AG09309 (cell line): ENCODE measurements at regions not wholly inside any gene's neighbourhood (a gene's known extent, or its start where the extent isn't known, plus 50 kb on each side); places are given as distances from the start of the nearest gene placed in this dataset.

Source experiments
- DNase-seq: peaks from one replicate; pipeline ENCODE4 v3.0.0-alpha.2; 2010; ENCODE audit warnings: low read depth
- H3K4me3 ChIP-seq: 2 replicates; pipeline ENCODE4 v1.5.1; 2011; ENCODE audit warnings: mild to moderate bottlenecking, low read depth, low read length, moderate library complexity; ENCODE audit not compliant: control insufficient read depth
- TF ChIP-seq, protein P1 (sequence below): IDR thresholded peaks from 2 replicates; pipeline ENCODE4 v1.5.1; 2011; ENCODE audit warnings: mild to moderate bottlenecking, low read depth, low read length, inconsistent platforms; ENCODE audit not compliant: insufficient read depth, control insufficient read depth; ENCODE audit errors: missing control alignments

DNA sequence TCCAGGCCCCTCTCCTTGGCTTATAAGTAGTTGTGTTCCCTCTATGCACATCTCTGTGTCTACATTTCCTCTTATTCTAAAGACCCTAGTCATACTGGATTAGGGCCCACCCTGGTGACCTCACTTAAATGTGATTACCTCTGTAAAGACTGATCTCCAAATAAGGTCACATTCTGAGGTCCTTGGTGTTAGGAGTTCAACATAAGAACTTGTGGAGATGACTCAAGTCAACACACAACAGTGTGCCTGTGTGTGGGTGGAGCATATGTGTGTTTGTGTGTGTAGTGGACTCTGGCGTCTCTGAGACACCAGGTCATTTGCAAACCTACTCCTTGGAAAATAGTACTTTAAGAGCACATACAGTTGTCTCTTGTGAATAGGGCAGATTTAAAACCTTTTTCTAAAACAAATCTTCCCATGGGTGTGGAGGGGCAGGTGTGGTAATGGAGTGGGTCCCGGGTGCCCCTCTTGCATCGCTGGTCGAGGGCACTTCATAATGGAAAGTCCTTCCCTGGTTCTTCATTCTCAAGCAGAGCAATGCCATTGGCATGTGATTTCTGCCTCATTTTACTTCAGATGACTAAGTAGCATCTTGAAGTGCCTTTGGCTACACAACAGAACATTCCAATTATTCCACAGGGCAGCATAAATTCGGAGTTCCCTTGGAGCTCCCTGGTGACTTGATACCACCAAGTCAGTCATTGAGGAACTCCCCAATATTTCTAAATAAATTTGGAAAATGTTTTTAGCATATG is 84.4 kb downstream of the C9orf152 start:
- no peak overlapping the region for H3K4me3 ChIP-seq
- TF ChIP-seq, protein P1, sequence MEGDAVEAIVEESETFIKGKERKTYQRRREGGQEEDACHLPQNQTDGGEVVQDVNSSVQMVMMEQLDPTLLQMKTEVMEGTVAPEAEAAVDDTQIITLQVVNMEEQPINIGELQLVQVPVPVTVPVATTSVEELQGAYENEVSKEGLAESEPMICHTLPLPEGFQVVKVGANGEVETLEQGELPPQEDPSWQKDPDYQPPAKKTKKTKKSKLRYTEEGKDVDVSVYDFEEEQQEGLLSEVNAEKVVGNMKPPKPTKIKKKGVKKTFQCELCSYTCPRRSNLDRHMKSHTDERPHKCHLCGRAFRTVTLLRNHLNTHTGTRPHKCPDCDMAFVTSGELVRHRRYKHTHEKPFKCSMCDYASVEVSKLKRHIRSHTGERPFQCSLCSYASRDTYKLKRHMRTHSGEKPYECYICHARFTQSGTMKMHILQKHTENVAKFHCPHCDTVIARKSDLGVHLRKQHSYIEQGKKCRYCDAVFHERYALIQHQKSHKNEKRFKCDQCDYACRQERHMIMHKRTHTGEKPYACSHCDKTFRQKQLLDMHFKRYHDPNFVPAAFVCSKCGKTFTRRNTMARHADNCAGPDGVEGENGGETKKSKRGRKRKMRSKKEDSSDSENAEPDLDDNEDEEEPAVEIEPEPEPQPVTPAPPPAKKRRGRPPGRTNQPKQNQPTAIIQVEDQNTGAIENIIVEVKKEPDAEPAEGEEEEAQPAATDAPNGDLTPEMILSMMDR = no peak
- no peak for DNase-seq

DNA sequence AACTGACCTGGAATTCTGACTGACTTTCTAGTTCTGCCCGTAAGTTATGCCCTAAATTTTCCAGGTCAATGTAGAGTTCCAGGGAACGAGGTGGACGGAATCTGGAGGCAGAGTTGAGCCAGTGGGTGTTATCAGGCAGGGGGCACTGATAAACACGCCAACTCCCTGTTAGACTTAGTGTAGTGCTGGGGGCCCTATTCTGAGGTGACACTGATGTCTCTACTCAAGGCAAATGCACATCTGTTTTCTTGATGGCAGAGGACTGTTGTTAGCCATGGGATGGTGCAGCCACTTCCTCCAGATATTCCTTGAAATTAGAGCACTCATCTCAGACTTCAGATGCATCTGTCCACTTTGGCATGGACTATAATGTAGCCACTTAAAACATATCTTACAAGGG is 83.5 kb downstream of the C9orf152 start:
- TF ChIP-seq, protein P1 = no peak
- no peak overlapping the region for H3K4me3 ChIP-seq
- DNase-seq = no peak

- H3K4me3 ChIP-seq = peak overlapping the region; percentile 4
- TF ChIP-seq, protein P1 = no peak
- peak; percentile 89 for DNase-seq
Observed at GRCh38 chr9:110125207-110125751, 82.7 kb downstream of the C9orf152 start.

DNA sequence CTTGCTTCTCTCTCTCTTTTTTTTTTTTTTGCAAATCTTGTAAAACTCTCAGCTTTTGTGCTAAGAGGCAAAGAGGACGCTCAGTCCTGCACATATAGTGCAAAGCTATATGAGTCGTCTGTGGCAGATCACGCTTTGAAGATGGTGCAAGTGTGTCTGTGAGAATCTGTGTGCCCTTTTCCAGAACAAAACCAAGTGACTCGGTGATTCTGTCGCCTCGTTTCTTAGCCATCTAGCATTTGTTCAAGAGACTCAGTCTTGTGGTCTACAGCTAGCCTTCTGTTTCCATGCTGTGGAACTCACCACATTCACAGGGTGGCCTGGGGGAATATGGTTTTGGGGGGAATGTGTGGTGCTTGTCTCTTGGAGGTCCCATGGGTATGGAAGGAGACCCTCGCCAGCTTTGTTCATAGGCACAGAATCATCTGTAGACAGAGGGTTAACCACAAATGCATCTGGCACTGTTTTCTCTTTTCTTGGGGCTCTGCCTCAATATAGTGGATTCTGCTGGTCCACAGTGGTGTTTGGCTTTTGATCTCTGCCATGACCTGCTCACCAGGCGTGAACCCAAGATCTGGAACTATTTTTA is 82.1 kb downstream of the C9orf152 start:
- H3K4me3 ChIP-seq = peak overlapping the region; percentile 4
- no peak for DNase-seq
- TF ChIP-seq, protein P1 = no peak

DNA sequence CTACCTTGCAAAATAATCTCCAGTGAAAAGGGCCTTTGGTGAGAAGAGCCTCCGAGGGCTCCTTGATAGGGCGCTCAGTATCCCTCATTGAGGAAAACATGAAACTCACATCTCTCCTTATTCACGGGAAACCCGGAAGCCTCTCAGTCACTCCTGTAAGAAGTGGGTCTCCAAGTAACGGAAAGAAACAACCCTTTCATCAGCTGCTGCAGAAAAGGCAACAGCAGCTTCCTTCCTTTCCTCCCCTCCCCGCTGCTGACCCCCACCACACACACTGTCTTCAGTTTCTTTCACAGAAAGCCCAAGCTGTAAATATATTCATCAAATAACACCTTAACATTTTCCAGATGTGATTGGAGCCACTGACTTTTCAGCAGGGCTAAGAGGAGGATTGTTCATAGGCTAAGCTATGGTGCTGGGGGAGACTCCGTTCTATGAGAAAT is 81.4 kb downstream of the C9orf152 start:
- no peak for DNase-seq
- no peak overlapping the region for H3K4me3 ChIP-seq
- TF ChIP-seq, protein P1 = no peak

GRCh38 chr9:110126986-110127864 is 80.7 kb downstream of the C9orf152 start:
- no peak for DNase-seq
- no peak overlapping the region for H3K4me3 ChIP-seq
- TF ChIP-seq, protein P1 = no peak
